NOMO-1 treated with dmso at 0.1 percent for 144 hours (cell line): ENCODE measurements at regions not wholly inside any gene's neighbourhood (a gene's known extent, or its start where the extent isn't known, plus 50 kb on each side); places are given as distances from the start of the nearest gene placed in this dataset.
"Not testable (repeated sequence)": the region's sequence is repeated elsewhere in the genome, so short reads cannot be mapped to it uniquely, and the experiment has no call there.

Source experiments
- DNase-seq: peaks from one replicate; lab custom pipeline; 2025; ENCODE audit not compliant: unreplicated experiment; lab: John Stamatoyannopoulos, UW

DNA sequence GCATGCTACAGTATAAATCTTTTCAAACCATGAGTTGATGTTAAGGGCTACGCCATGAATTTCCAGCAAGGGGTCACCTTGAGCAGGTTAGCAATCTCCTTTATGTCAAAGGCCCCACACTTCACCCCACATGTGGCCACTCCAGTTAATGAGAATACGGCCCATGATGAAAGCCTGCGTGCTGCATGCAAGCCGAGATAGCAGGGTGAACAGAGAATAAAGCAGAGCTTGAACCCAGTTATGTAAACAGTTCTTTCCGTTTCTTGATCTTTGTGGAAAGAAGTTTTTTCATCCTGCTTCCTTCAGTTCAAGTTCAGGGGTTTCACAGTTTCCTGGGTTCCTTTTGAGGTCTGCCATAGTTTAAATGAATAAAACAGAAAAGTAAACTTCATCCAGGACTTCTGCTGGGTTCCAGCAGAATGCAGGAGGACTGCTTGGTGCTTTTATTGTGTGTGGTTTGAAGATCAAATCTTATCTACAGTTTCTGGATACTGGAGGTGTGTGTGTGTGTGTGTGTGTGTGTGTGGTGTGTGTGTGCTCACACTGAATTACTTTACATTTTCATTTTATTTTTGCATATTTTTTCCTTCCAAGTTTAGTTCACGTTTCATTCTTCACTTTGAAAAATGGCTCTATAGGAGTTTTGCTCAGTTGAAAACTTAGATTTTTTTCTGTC, 87.1 kb downstream of the HMHB1 start:
- DNase-seq, result no peak

DNA sequence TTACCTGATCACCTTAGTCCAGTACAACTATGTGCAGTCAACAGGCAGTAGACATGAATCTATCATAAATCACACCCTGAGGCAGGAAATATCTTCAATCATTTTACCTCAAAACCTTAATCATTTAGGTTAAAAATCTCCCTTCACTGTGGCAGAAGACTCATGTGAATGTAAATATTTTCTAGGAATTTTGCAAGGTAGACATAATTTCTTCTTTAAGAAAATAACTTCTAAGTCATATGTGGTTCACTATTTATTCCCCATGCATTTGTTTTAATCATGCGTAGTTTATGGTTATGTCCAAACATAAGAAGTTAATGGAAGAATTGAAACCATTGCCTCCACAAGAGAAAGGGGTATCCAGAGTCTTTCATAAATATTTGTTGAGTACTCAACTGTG, 97.0 kb downstream of the HMHB1 start:
- DNase-seq, result no peak

DNA sequence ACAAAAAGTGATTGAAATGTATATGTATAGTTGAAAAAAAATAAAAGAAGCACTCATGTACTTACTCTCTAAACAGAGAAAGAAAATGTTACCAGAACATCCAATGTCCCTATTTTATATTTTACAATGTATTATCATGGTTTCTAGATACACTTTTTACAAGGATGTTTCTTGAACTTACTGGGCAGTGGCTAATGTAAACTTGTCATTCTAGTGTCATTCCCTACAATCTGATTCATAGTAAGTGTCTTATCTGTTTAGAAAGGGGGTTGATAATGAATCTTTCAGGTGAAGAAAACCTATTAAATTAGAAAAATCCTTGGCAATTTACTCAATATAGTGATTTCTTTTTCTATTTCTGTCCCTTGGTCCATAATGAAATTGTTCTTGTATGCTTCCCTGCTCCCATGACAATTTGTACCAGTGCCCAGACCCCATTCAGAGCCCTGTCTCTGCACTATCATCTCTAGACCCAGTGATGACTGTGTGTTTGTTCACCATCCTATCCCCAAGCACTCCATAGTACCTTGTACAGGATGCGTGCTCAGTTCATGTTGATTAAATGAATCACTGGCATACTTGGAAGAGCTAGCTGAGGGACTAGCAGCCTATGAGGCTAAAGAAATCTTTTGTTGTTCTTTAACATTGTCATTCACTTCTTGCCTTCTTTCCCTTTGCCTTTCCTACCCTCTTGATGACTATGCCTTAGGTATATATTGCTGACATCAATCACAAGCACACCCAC, 101.2 kb downstream of the HMHB1 start:
- DNase-seq, result no peak

DNA sequence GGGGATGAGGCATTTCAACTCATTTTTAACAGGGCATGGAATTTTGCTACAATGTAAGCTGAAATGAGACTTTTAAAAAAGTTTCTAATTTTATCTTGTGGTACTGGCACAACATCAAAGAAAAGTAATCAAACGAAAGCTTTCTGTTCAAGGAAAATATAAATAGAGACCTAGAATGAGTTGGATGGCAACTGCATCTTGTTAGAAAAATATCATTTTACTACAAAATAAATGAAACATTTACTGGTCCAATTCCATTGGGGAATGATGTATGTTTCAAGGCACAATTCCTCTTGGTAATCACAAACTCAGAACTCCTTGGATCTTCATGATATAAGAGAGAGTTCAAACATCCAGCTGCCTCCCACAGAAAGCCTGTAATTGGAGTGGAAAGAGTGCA, 102.8 kb downstream of the HMHB1 start:
- no peak for DNase-seq

DNA sequence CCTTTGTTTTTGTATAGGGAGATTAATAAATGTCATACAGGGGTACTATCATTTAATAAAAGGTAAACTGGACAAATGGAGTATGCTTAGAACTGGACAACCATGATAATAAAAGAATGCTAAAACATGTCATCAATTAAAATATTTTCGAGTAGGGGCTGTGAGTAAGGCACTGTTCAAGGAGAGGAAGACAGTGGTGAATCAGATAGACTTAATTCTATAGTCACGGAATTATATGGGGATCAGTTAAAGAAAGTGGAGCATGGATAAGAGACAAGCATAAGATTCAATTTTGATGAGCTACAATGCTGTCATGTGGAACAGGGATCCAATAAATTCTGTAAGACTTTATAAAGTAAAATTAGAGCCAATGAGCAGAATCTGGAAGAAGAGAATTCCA, 104.5 kb downstream of the HMHB1 start:
- no peak for DNase-seq

DNA sequence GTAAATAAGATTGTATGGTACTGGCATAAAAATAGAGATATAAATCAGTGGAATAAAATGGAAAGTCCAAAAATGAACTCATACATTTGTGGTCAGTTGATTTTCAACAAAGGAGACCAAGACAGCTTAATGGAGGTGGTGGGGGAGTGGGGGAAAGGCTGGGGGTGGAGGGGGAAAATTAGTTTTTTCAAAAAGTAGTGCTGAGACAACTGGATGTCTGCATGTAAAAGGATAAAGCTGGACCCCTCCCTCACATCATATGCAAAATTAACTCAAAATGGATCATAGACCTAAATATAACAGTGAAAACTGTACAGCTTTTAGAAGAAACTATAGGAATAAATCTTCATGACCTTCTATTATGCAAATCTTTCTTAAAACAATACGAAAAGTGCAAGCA, 107.0 kb downstream of the HMHB1 start:
- no peak for DNase-seq

DNA sequence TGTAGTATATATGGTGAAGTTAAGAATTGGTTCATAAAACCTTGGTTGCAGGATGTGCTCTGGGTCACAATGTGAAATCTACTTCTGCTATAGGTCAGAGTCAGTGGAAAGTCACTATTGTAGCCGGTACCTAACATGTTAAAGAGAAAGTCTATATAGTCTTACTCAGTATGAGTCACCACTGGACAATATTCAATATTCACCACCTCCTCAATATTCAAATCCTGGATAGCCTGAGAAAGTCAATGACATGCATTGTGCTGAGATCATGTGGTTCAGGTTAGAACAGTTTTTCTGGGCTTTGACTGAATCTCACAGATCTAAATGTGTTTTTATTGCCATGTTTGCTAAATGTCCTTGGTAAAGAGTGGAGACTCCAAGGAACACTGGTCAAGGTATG, 108.8 kb downstream of the HMHB1 start:
- DNase-seq, result no peak

DNA sequence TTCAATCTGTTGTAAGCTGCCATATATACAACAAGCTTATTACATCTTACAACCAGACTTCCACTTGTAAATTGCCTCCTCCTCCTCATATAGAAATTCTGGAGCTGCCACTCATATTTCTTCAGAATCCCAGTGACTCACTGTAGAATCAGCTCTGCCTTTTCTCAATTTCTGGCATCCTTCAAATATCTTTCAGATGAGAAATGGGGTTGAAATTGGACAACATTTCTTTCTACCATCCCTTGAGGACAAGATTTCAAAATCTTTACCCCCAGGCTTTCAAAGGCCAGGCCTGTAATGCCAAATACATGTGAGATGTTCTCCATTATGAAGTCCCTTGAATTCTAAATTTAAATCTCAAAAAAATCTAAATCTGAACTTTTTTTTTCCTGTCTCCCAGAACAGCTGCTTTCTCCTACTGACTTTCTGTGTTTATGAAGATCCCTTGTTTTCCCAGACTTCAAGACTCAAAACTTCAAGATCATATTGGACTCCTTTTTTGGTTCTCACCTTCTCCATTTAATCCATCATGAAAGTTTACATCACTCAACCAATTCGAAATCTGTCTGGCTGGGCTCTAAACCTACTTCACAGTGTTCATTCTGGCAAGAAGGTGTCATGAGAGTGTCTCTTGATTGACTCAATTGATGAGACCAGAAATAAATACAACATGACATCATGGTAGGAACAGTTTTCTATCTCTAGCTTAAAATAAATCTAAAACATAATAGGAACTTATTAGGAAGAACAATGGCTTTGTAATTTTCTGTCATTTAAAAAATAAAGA, 109.8 kb downstream of the HMHB1 start:
- no peak for DNase-seq

DNA sequence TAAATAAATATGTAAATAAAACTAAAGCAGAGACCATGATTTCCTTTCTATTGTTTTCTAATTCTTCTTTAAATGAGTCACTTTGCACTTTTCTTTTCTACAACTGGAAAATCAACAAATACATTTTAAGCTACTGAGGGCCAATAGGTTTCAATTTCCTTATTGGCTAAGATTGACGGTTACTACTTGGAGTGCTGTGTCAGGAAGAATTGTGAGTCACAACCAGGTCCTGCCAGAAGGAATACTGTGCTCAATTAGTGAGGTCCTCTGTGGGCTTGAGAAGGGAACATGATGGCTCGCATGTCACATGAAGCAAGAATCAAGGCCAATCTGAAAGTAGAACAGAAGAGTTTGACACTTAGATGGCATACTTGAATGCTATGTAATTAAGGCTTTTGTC, 110.8 kb downstream of the HMHB1 start:
- DNase-seq, result no peak

DNA sequence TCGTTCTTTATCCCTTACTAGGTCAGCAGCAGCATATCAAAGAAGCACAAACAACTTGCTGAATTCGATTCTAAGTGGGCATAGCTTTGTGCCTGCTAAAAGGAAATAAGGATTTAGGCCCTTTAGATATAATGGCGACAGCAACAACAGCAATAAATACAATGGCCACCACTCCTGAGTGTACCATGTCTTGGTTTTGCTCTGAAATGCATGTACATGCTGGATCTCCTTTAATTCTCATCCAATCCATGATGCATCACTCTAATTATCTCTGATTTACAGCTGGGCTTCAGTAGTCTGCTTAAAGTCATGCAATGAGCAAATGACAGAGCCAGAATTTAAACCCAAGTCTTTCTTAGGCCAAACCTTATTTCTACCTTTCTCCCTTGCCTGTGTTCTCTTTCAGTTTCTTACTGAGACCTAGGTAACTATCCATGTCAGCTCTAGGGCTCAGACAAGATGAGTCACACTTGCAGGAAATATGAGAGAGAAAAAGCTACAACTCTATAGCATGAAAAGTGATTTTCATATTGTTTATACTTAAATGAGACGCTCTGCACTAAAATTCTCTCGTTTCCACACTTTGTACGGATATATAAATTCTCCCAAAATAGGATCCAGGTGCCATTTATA, 111.8 kb downstream of the HMHB1 start:
- no peak for DNase-seq

DNA sequence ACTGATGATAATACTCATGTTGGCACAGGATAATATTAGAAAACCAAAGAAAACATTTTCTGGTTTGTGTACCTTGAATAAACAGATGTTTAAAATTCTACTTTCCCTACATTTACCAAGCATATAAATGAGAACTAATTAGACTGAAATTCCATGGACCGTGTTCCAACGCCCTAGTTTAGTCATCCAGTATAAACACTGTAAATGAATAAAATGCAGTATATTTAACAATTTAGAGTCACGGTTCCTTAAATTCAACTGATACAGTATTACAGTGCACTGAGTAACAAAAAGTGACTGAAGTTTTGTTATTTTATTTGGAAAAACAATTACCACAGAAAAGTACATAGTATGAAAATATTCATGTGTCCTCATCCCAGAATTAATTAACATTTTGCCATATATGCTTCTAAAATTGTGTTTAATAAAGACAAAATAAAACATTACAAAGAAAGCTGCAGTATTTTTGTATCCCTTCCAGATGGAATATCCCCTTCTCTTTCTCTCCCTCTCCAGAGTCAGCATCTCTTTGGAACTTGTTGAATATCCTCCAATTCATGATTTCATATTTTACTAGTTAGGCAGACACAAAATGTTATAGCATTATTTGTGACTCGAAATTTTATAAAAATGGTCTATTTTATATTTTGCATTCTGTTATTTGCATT, 112.5 kb downstream of the HMHB1 start:
- DNase-seq, result no peak

DNA sequence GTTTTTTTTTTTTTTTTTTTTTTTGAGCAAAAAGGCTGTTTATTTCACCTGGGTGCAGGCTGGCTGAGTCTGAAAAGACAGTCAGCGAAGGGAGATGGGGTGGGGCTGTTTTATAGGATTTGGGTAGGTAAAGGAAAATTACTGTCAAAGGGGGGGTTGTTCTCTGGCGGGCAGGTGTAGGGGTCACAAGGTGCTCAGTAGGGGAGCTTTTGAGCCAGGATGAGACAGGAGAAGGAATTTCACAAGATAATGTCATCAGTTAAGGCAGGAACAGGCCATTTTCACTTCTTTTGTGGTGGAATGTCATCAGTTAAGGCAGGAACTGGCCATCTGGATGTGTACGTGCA, 113.0 kb downstream of the HMHB1 start:
- not testable (repeated sequence) for DNase-seq

DNA sequence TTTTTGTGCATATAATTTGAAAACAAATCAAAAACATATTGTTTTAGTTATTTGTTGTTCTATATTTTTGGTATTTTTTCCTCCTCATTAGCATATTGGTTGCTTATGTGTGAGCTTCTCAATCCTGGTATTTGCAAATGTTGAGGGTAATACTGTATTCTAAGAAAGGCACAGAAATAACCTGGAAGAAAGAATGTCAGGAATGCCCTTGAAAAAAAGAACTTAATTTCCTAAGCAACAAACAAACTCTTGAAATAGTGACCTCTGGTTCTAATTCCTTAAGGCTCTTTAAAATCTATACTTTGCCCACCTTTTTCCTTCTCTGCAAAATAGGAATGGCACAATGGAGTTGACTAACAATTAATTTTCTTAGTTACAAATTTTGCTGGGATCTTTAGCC, 117.5 kb downstream of the HMHB1 start:
- DNase-seq, result no peak

DNA sequence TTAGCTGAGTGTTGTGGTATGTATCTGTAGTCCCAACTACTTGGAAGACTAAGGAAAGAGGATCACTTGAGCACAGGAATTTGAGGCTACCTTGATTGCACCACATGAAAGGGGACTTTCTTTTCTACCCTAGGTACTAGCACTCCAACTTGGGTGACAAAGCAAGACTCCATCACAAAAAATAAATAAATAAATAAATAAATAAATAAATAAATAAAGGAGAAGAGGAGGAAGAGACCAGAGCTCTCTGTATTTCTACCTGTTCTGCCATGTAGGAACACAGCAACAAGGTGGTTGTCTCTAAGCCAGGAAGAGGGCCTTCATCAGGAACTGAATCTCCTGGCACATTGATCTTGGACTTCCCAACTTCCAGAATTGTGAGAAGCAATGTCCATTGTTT, 118.6 kb downstream of the HMHB1 start:
- no peak for DNase-seq

DNA sequence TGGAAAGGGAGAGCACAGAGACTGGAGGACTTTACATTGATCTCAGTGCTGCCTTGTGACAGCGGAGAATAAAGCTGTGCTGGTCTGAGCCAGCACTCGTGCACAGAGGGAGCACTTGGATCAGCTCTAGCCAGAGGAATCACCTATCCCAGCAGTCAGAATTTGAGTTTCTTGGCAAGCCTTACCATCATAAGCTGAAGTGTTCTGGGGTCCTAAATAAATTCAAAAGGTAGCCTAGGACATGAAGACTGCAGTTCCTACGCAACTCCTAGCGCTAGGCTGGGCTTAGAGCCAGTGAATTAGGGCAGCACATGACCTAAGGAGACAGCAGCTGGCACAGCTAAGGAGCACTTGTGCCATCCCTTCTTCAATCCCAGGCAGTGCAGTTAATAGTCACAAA, 119.5 kb downstream of the HMHB1 start:
- no peak for DNase-seq

DNA sequence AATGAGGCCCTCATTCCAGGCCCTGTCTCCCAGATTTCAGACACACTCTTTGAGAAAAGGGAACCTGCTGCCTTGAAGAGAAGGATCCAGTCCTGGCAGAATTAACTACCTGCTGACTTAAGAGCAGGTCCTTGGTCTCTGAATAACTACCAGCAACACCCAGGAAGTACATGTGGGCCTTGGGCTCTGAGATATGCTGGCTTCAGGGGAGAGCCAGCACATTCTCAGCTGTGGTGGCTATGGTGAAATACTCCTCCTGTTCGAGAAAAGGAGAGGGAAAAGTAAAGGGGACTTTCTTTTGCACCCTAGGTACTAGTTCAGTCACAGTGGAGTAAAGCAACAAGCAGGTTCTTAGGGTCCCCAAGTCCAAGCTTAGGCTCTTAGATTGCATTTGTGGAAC, 120.0 kb downstream of the HMHB1 start:
- no peak for DNase-seq

DNA sequence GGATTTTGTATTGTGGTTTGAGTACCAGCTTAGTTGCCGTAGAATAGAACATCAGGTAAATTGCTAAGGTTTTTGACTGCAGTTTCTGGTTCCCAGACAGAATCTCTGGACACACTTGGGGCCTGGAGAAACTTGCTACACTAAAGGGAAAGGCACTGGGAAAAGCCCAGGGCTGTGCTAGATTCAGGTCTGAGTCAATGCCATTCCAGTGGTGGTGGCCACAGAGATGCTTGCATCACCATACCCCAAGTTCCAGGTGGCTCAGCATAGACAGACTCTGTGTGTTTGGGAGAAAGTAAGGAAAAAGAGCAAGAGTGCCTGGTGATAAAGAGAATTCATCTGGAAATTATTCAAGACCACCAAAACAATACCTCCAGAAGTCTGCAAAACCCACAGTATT, 120.6 kb downstream of the HMHB1 start:
- DNase-seq, result no peak

DNA sequence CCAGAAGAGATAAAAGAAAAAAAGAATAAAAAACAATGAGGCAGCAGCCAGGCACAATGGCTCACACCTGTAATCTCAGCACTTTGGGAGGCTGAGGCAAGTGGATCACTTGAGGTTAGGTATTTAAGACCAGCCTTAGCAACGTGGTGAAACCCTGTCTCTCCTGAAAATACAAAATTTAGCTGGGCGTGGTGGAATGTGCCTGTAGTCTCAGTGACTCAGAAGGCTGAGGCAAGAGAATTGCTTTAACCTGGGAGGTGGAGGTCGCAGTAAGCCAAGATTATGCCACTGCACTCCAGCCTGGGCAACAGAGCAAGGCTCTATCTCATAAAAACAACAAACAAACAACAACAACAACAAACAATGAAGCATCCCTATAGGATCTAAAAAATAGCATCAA, 121.5 kb downstream of the HMHB1 start:
- no peak for DNase-seq

DNA sequence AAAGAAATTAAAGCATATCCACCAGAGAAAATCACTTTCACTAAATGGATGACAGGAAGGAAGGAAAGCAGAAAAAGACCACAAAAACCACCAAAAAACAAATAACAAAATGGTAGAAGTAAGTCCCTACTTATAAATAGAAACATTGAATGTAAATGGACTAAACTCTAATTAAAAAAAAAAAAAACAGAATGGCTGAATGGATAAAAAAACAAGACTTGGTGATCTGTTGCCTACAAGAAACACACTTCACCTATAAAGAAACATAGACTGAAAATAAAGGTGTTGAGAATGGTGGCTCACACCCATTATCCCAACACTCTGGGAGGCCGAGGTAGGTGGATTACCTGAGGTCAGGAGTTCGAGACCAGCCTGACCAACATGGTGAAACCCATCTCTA, 122.9 kb downstream of the HMHB1 start:
- no peak for DNase-seq

DNA sequence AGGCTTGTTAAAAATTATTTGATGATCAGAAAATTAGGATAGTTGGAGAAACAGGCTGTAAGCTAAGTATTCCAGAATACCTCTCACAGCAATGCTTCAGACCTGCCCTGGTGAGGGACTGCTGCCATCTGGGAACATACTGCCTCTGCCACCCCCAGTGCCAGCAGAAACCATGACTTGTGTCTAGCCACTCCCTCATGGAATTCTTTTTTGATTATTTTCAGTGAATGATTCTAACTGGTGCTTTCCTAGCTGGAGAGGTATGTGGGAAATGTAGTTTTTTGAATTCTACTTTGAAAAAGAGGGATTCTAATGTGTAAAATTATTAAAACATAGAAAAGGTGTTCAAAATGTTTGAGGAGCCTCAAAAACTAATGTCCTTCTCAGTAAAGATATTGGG, 126.3 kb downstream of the HMHB1 start:
- no peak for DNase-seq

DNA sequence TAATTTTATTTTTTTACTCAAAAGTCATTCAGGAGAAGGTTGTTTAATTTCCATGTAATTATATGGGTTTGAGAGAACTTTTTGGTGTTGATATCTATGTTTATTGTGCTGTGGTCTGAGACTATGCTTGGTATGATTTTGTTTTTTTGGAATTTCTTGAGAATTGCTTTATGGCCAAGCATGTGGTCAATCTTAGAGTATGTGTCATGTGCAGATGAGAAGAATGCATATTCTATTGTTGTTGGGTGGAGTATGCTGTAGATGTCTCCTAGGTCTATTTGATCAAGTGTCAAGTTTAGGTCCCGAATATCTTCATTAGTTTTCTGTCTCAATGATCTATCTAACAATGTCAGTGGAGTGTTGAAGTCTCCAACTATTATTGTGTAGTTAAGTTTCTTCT, 134.9 kb downstream of the HMHB1 start:
- DNase-seq, result no peak
